Glutamatergic neuron (in vitro differentiated cells): ENCODE measurements at regions not wholly inside any gene's neighbourhood (a gene's known extent, or its start where the extent isn't known, plus 50 kb on each side); places are given as distances from the start of the nearest gene placed in this dataset.

Experiments used
- DNase-seq: peaks from one replicate; pipeline ENCODE4 v3.0.0; 2022
- H3K27ac Mint-ChIP-seq: one replicate; pipeline ENCODE4 v1.8.0; 2020; ENCODE audit warnings: mild to moderate bottlenecking, mixed read lengths, inconsistent platforms; ENCODE audit not compliant: unreplicated experiment
- H3K27me3 Mint-ChIP-seq: one replicate; pipeline ENCODE4 v1.8.0; 2020; ENCODE audit warnings: mild to moderate bottlenecking, moderate library complexity, mixed read lengths, inconsistent platforms; ENCODE audit not compliant: unreplicated experiment
- H3K36me3 Mint-ChIP-seq: one replicate; pipeline ENCODE4 v1.8.0; 2020; ENCODE audit warnings: mild to moderate bottlenecking, mixed read lengths, inconsistent platforms; ENCODE audit not compliant: unreplicated experiment
- H3K4me1 Mint-ChIP-seq: one replicate; pipeline ENCODE4 v1.8.0; 2020; ENCODE audit warnings: mild to moderate bottlenecking, low read depth, mixed read lengths, inconsistent platforms; ENCODE audit not compliant: unreplicated experiment
- H3K4me3 Mint-ChIP-seq: one replicate; pipeline ENCODE4 v1.8.0; 2020; ENCODE audit warnings: mild to moderate bottlenecking, mixed read lengths, inconsistent platforms; ENCODE audit not compliant: unreplicated experiment
- H3K9me3 Mint-ChIP-seq: one replicate; pipeline ENCODE4 v1.8.0; 2020; ENCODE audit warnings: mild to moderate bottlenecking, moderate library complexity, mixed read lengths, inconsistent platforms; ENCODE audit not compliant: unreplicated experiment
- CTCF ChIP-seq: fragments of 200-600 bp; sonication (generic); IDR thresholded peaks from one replicate; pipeline ENCODE4 v1.5.0; 2021; ENCODE audit not compliant: partially characterized antibody, unreplicated experiment

GRCh38 chr18:56508370-56509036 lies 129.9 kb downstream of the TXNL1 start:
- Mint-ChIP-seq H3K9me3 (no peaks in the 10 kb centered on the region), H3K27ac (no peak overlapping the region), H3K4me3 (no peak overlapping the region), H3K27me3 (peaks cover 2% of the 10 kb centered on the region), H3K4me1 (no peaks in the 10 kb centered on the region), H3K36me3 (no peaks in the 10 kb centered on the region)
- DNase-seq, result no peak
- TF ChIP-seq CTCF, result no peak

GRCh38 chr18:56505971-56506370 lies 132.4 kb downstream of the TXNL1 start:
- Mint-ChIP-seq H3K4me1 (no peaks in the 10 kb centered on the region), H3K4me3 (no peak overlapping the region), H3K36me3 (no peaks in the 10 kb centered on the region), H3K27me3 (peaks cover 2% of the 10 kb centered on the region), H3K27ac (no peak overlapping the region), H3K9me3 (no peaks in the 10 kb centered on the region)
- TF ChIP-seq CTCF, result no peak
- DNase-seq, result no peak

- no peak for TF ChIP-seq CTCF
- peaks cover under 1% of the 10 kb centered on the region for H3K27me3 Mint-ChIP-seq
- H3K4me1 Mint-ChIP-seq, result no peaks in the 10 kb centered on the region
- H3K27ac Mint-ChIP-seq, result no peak overlapping the region
- H3K9me3 Mint-ChIP-seq, result no peaks in the 10 kb centered on the region
- H3K4me3 Mint-ChIP-seq, result no peak overlapping the region
- H3K36me3 Mint-ChIP-seq, result no peaks in the 10 kb centered on the region
- DNase-seq, result no peak
These were observed 133.1 kb downstream of the TXNL1 start for GRCh38 chr18:56505293-56505692.

GRCh38 chr18:56501896-56502295 lies 136.5 kb downstream of the TXNL1 start:
- Mint-ChIP-seq H3K27me3 (no peaks in the 10 kb centered on the region), H3K4me1 (no peaks in the 10 kb centered on the region), H3K36me3 (no peaks in the 10 kb centered on the region), H3K27ac (no peak overlapping the region), H3K9me3 (no peaks in the 10 kb centered on the region), H3K4me3 (no peak overlapping the region)
- no peak for DNase-seq
- no peak for TF ChIP-seq CTCF

GRCh38 chr18:56495884-56496283 lies 142.5 kb downstream of the TXNL1 start:
- Mint-ChIP-seq H3K4me3 (no peak overlapping the region), H3K27me3 (no peaks in the 10 kb centered on the region), H3K36me3 (no peaks in the 10 kb centered on the region), H3K9me3 (no peaks in the 10 kb centered on the region), H3K27ac (no peak overlapping the region), H3K4me1 (no peaks in the 10 kb centered on the region)
- no peak for DNase-seq
- TF ChIP-seq CTCF, result no peak
